Ascending aorta (tissue), 2 donors: ENCODE measurements at regions not wholly inside any gene's neighbourhood (a gene's known extent, or its start where the extent isn't known, plus 50 kb on each side); places are given as distances from the start of the nearest gene placed in this dataset.
"Not testable (repeated sequence)": the region's sequence is repeated elsewhere in the genome, so short reads cannot be mapped to it uniquely, and the experiment has no call there.

Experiments
- DNase-seq, 2 donors: peaks; one replicate each; pipeline ENCODE4 v3.0.0-alpha.2; 2019; ENCODE audit warnings: low spot score in 2 of 2
- H3K27ac ChIP-seq, 2 donors: fragments of 200-600 bp; sonication (generic); one replicate each; pipeline ENCODE4 v1.5.1; 2016 to 2017; ENCODE audit warnings: mild to moderate bottlenecking in 1 of 2
- H3K27me3 ChIP-seq: fragments of 200-600 bp; sonication (generic); one replicate; pipeline ENCODE4 v1.5.1; 2017
- H3K36me3 ChIP-seq, 2 donors: fragments of 200-600 bp; sonication (generic); one replicate each; pipeline ENCODE4 v1.5.1; 2016
- H3K4me1 ChIP-seq, 2 donors: fragments of 200-600 bp; sonication (generic); one replicate each; pipeline ENCODE4 v1.5.1; 2016 to 2017; ENCODE audit warnings: mild to moderate bottlenecking in 1 of 2
- H3K4me3 ChIP-seq, 2 donors: fragments of 200-600 bp; sonication (generic); one replicate each; pipeline ENCODE4 v1.5.1; 2016 to 2017; ENCODE audit warnings: mild to moderate bottlenecking in 1 of 2
- H3K9me3 ChIP-seq, 2 donors: fragments of 200-600 bp; sonication (generic); one replicate each; pipeline ENCODE4 v1.5.1; 2016
- CTCF ChIP-seq, 3 experiments: fragments of 200-600 bp in 2 of 3; fragments of 450-650 bp in 1 of 3; sonication (generic) in 2 of 3; IDR thresholded peaks; one replicate each; pipeline ENCODE4 v1.5.1; 2016 to 2019; ENCODE audit warnings: antibody characterized with exemption in 3 of 3, mild to moderate bottlenecking in 1 of 3, moderate library complexity in 1 of 3
- intact Hi-C: fragments of 100-400 bp; cut with DNase I; formaldehyde crosslinking; loops from one replicate; pipeline ENCODE4 v1.15.1; 2023

GRCh38 chr14:28381656-28382055, 384.9 kb upstream of the FOXG1 start:
- no peaks in the 10 kb centered on the region for H3K9me3 ChIP-seq
- no peaks in the 10 kb centered on the region for H3K36me3 ChIP-seq
- DNase-seq = no peak
- no peak overlapping the region for H3K27ac ChIP-seq
- H3K4me3 ChIP-seq = no peak overlapping the region
- H3K27me3 ChIP-seq = no peaks in the 10 kb centered on the region
- H3K4me1 ChIP-seq = no peaks in the 10 kb centered on the region
- intact Hi-C loops = no loop called here
- no peak for TF ChIP-seq CTCF (IDR thresholded peaks at IDR 0.05)

- intact Hi-C loops = no loop called here
- DNase-seq = no peak
Measured at GRCh38 chr14:28382444-28383190, 384.0 kb upstream of the FOXG1 start.

GRCh38 chr14:28398506-28398905, 368.1 kb upstream of the FOXG1 start:
- Histone ChIP-seq H3K36me3 (no peaks in the 10 kb centered on the region), H3K9me3 (no peaks in the 10 kb centered on the region), H3K27me3 (no peaks in the 10 kb centered on the region), H3K27ac (no peak overlapping the region), H3K4me3 (no peak overlapping the region), H3K4me1 (no peaks in the 10 kb centered on the region)
- DNase-seq = no peak
- intact Hi-C loops = no loop called here
- no peak for TF ChIP-seq CTCF (IDR thresholded peaks at IDR 0.05)

More at GRCh38 chr14:28382444-28383190, 384.0 kb upstream of the FOXG1 start:
- Histone ChIP-seq H3K9me3 (no peaks in the 10 kb centered on the region), H3K27ac (no peak overlapping the region), H3K27me3 (no peaks in the 10 kb centered on the region), H3K4me1 (no peaks in the 10 kb centered on the region), H3K4me3 (no peak overlapping the region), H3K36me3 (no peaks in the 10 kb centered on the region)
- no peak for TF ChIP-seq CTCF (IDR thresholded peaks at IDR 0.05)

- H3K4me1 ChIP-seq, DNase-seq, H3K9me3 ChIP-seq, H3K27ac ChIP-seq, H3K36me3 ChIP-seq, intact Hi-C loops, H3K27me3 ChIP-seq, H3K4me3 ChIP-seq: not testable (repeated sequence)
Measured at GRCh38 chr14:28401705-28402104, 364.9 kb upstream of the FOXG1 start.

GRCh38 chr14:28406196-28406595, 360.4 kb upstream of the FOXG1 start:
- H3K27ac ChIP-seq = no peak overlapping the region
- no peaks in the 10 kb centered on the region for H3K4me1 ChIP-seq
- no peaks in the 10 kb centered on the region for H3K27me3 ChIP-seq
- intact Hi-C loops = no loop called here
- no peak for TF ChIP-seq CTCF (IDR thresholded peaks at IDR 0.05)
- DNase-seq = no peak
- H3K4me3 ChIP-seq = no peak overlapping the region
- H3K9me3 ChIP-seq = no peaks in the 10 kb centered on the region
- no peaks in the 10 kb centered on the region for H3K36me3 ChIP-seq

- Histone ChIP-seq H3K4me1 (no peaks in the 10 kb centered on the region), H3K9me3 (no peaks in the 10 kb centered on the region), H3K27ac (no peak overlapping the region), H3K4me3 (no peak overlapping the region), H3K27me3 (no peaks in the 10 kb centered on the region), H3K36me3 (no peaks in the 10 kb centered on the region)
- no peak for TF ChIP-seq CTCF (IDR thresholded peaks at IDR 0.05)
- no peak for DNase-seq
- intact Hi-C loops = no loop called here
Measured at GRCh38 chr14:28407031-28407825, 359.4 kb upstream of the FOXG1 start.
